CD14-positive monocyte (primary cell): ENCODE measurements at regions not wholly inside any gene's neighbourhood (a gene's known extent, or its start where the extent isn't known, plus 50 kb on each side); places are given as distances from the start of the nearest gene placed in this dataset.

ENCODE experiments used
- DNase-seq, 3 donors: peaks; one replicate each; pipeline ENCODE4 v3.0.0-alpha.2; 2011 to 2022
- H2AFZ ChIP-seq: 2 replicates; pipeline ENCODE4 v1.6.0; 2012; ENCODE audit warnings: mild to moderate bottlenecking, low read depth, low read length, inconsistent platforms; ENCODE audit not compliant: insufficient read depth, poor library complexity, severe bottlenecking
- H3K27ac ChIP-seq, 2 donors: 1 replicate in 1 of 2; 2 replicates in 1 of 2; pipeline ENCODE4 v1.5.1; 2012 to 2013; ENCODE audit warnings: low read length in 2 of 2, control low read depth in 1 of 2, inconsistent platforms in 1 of 2, low read depth in 1 of 2, mild to moderate bottlenecking in 1 of 2
- H3K27me3 ChIP-seq, 2 donors: one replicate each; pipeline versions ENCODE4 v1.6.0 to v1.6.1; 2011 to 2013; ENCODE audit warnings: low read length in 2 of 2; ENCODE audit not compliant: control insufficient read depth in 2 of 2, insufficient read depth in 2 of 2
- H3K36me3 ChIP-seq, 2 donors: replicated peaks in 1 of 2; 1 replicate in 1 of 2; 2 replicates in 1 of 2; pipeline versions ENCODE4 v1.5.1 to v1.6.1; 2012 to 2013; ENCODE audit warnings: low read length in 2 of 2, control low read depth in 1 of 2, inconsistent platforms in 1 of 2, mild to moderate bottlenecking in 1 of 2; ENCODE audit not compliant: insufficient read depth in 2 of 2, control insufficient read depth in 1 of 2
- H3K4me1 ChIP-seq, 2 donors: 1 replicate in 1 of 2; 2 replicates in 1 of 2; pipeline versions ENCODE4 v1.5.1 to v1.6.1; 2012 to 2013; ENCODE audit warnings: low read length in 2 of 2, control low read depth in 1 of 2, inconsistent platforms in 1 of 2, mild to moderate bottlenecking in 1 of 2, moderate library complexity in 1 of 2; ENCODE audit not compliant: insufficient read depth in 2 of 2, control insufficient read depth in 1 of 2
- H3K4me2 ChIP-seq: replicated peaks from 2 replicates; pipeline ENCODE3; 2012; ENCODE audit warnings: low read length, moderate library complexity, mild to moderate bottlenecking; ENCODE audit not compliant: poor library complexity, severe bottlenecking; ENCODE audit errors: extremely low read depth
- H3K4me3 ChIP-seq, 3 experiments: fragments of 200-600 bp in 1 of 3; sonication (generic) in 1 of 3; replicated peaks in 1 of 3; 1 replicate in 2 of 3; 2 replicates in 1 of 3; pipeline ENCODE4 v1.5.1; 2011 to 2013; ENCODE audit warnings: low read length in 3 of 3, mild to moderate bottlenecking in 3 of 3, control low read depth in 2 of 3, low read depth in 2 of 3, inconsistent platforms in 1 of 3, moderate library complexity in 1 of 3
- H3K79me2 ChIP-seq: 2 replicates; pipeline ENCODE4 v1.6.0; 2012; ENCODE audit warnings: mild to moderate bottlenecking, control low read depth, inconsistent platforms, low read length, moderate library complexity; ENCODE audit not compliant: insufficient read depth
- H3K9ac ChIP-seq: 2 replicates; pipeline ENCODE4 v1.6.0; 2017; ENCODE audit warnings: low read length, mild to moderate bottlenecking; ENCODE audit not compliant: insufficient read depth, poor library complexity, severe bottlenecking
- H3K9me3 ChIP-seq, 2 donors: replicated peaks in 1 of 2; 1 replicate in 1 of 2; 2 replicates in 1 of 2; pipeline versions ENCODE4 v1.5.1 to v1.6.1; 2012 to 2013; ENCODE audit warnings: low read length in 2 of 2, control low read depth in 1 of 2; ENCODE audit not compliant: control insufficient read depth in 1 of 2, insufficient read depth in 1 of 2
- H4K20me1 ChIP-seq: 2 replicates; pipeline ENCODE4 v1.6.0; 2012; ENCODE audit warnings: mild to moderate bottlenecking, low read length, control low read depth, moderate library complexity; ENCODE audit not compliant: insufficient read depth
- H3K27ac Mint-ChIP-seq, 7 donors: one replicate each; pipeline ENCODE4 v1.8.0; 2020; ENCODE audit warnings: mild to moderate bottlenecking in 7 of 7, mixed read lengths in 7 of 7, moderate library complexity in 6 of 7, inconsistent platforms in 2 of 7
- H3K27me3 Mint-ChIP-seq, 3 donors: one replicate each; pipeline ENCODE4 v1.8.0; 2021 to 2022; ENCODE audit warnings: low read depth in 3 of 3, mild to moderate bottlenecking in 3 of 3, mixed read lengths in 3 of 3, moderate library complexity in 3 of 3, inconsistent platforms in 1 of 3
- H3K36me3 Mint-ChIP-seq, 2 donors: one replicate each; pipeline ENCODE4 v1.8.0; 2020; ENCODE audit warnings: mixed read lengths in 2 of 2, inconsistent platforms in 1 of 2, mild to moderate bottlenecking in 1 of 2
- H3K4me1 Mint-ChIP-seq: one replicate; pipeline ENCODE4 v1.8.0; 2020; ENCODE audit warnings: mild to moderate bottlenecking, mixed read lengths
- H3K4me3 Mint-ChIP-seq, 2 donors: one replicate each; pipeline ENCODE4 v1.8.0; 2020; ENCODE audit warnings: mild to moderate bottlenecking in 2 of 2, mixed read lengths in 2 of 2, moderate library complexity in 1 of 2
- H3K9me3 Mint-ChIP-seq, 7 donors: one replicate each; pipeline ENCODE4 v1.8.0; 2020 to 2022; ENCODE audit warnings: mixed read lengths in 7 of 7, mild to moderate bottlenecking in 6 of 7, moderate library complexity in 6 of 7, inconsistent platforms in 2 of 7
- WGBS: methylation state at CpG from one replicate; pipeline ENCODE4 v1.1.5; 2013; ENCODE audit warnings: missing lambda C conversion rate; ENCODE audit not compliant: insufficient coverage; 5-methylcytosine and 5-hydroxymethylcytosine counted together
- intact Hi-C, 2 donors: fragments of 100-400 bp; cut with micrococcal nuclease; formaldehyde crosslinking; loops; one replicate each; pipeline versions ENCODE4 v1.15.0 to v1.15.1; 2023
- TF ChIP-seq, protein P1 (sequence below): fragments of 200-600 bp; IDR thresholded peaks from one replicate; pipeline ENCODE4 v1.8.0; 2022; ENCODE audit warnings: antibody characterized with exemption, mild to moderate bottlenecking

GRCh38 chr18:43949291-43949690 is 672.0 kb upstream of the SYT4 start:
- no peak overlapping the region for H3K27ac ChIP-seq
- WGBS, result 60% methylated on average over 1 of the region's 2 CpGs
- H3K4me1 ChIP-seq, result no peaks in the 10 kb centered on the region
- peaks cover 0 to 10% of the 10 kb centered on the region in 2 donors for H3K9me3 ChIP-seq
- Mint-ChIP-seq H3K27ac (no peak overlapping the region), H3K4me3 (no peak overlapping the region), H3K9me3 (peaks cover 0 to 11% (median 3%) of the 10 kb centered on the region in 7 donors), H3K4me1 (no peaks in the 10 kb centered on the region), H3K27me3 (no peaks in the 10 kb centered on the region), H3K36me3 (no peaks in the 10 kb centered on the region)
- no peak overlapping the region for H3K4me3 ChIP-seq
- no peak for DNase-seq
- TF ChIP-seq, protein P1, sequence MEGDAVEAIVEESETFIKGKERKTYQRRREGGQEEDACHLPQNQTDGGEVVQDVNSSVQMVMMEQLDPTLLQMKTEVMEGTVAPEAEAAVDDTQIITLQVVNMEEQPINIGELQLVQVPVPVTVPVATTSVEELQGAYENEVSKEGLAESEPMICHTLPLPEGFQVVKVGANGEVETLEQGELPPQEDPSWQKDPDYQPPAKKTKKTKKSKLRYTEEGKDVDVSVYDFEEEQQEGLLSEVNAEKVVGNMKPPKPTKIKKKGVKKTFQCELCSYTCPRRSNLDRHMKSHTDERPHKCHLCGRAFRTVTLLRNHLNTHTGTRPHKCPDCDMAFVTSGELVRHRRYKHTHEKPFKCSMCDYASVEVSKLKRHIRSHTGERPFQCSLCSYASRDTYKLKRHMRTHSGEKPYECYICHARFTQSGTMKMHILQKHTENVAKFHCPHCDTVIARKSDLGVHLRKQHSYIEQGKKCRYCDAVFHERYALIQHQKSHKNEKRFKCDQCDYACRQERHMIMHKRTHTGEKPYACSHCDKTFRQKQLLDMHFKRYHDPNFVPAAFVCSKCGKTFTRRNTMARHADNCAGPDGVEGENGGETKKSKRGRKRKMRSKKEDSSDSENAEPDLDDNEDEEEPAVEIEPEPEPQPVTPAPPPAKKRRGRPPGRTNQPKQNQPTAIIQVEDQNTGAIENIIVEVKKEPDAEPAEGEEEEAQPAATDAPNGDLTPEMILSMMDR, result no peak
- intact Hi-C loops, result no loop called here
- H3K9ac ChIP-seq, result no peak overlapping the region
- no peaks in the 10 kb centered on the region for H3K79me2 ChIP-seq
- no peaks in the 10 kb centered on the region for H3K27me3 ChIP-seq
- no peak overlapping the region for H2AFZ ChIP-seq
- H3K36me3 ChIP-seq, result no peaks in the 10 kb centered on the region
- H4K20me1 ChIP-seq, result no peaks in the 10 kb centered on the region
- H3K4me2 ChIP-seq, result no peak overlapping the region

DNA sequence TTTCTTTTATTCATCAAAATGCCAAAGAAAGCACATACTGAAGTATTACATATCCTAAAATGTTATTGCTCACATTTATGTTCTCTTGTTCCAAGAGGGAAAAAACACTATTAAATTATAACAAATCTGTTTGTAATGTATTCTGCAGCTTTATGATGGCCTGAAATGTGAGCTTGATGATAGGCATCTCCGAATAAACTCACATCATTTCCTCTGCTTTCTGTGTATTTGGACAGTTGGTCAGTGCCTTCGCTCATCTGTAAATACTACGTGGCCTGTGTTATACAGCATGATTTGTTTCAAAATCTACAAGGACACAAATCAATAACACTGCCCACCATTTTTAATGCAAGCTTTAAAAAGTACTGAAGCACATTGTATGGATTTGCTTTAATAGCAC is 672.8 kb upstream of the SYT4 start:
- H3K9me3 Mint-ChIP-seq, result peaks cover 0 to 11% (median 3%) of the 10 kb centered on the region in 7 donors
- no peaks in the 10 kb centered on the region for H3K27me3 ChIP-seq
- no peak overlapping the region for H3K4me2 ChIP-seq
- intact Hi-C loops, result no loop called here
- no peaks in the 10 kb centered on the region for H3K36me3 Mint-ChIP-seq
- H3K27me3 Mint-ChIP-seq, result no peaks in the 10 kb centered on the region
- H3K4me1 Mint-ChIP-seq, result no peaks in the 10 kb centered on the region
- no peaks in the 10 kb centered on the region for H3K4me1 ChIP-seq
- no peaks in the 10 kb centered on the region for H4K20me1 ChIP-seq
- H2AFZ ChIP-seq, result no peak overlapping the region
- H3K9me3 ChIP-seq, result peaks cover 0 to 10% of the 10 kb centered on the region in 2 donors
- H3K36me3 ChIP-seq, result no peaks in the 10 kb centered on the region
- no peak overlapping the region for H3K4me3 Mint-ChIP-seq
- H3K27ac ChIP-seq, result no peak overlapping the region
- H3K27ac Mint-ChIP-seq, result no peak overlapping the region
- H3K79me2 ChIP-seq, result no peaks in the 10 kb centered on the region
- WGBS, result no CpG with 5 or more reads among the region's 3 CpGs
- no peak for DNase-seq
- no peak overlapping the region for H3K9ac ChIP-seq
- H3K4me3 ChIP-seq, result no peak overlapping the region
- TF ChIP-seq, protein P1, result no peak
